NCI-H1417 treated with DMSO at 0.1 percent for 48 hours (cell line): ENCODE measurements at regions not wholly inside any gene's neighbourhood (a gene's known extent, or its start where the extent isn't known, plus 50 kb on each side); places are given as distances from the start of the nearest gene placed in this dataset.

Experiments
- DNase-seq: peaks from one replicate; lab custom pipeline; 2025; lab: John Stamatoyannopoulos, UW

DNA sequence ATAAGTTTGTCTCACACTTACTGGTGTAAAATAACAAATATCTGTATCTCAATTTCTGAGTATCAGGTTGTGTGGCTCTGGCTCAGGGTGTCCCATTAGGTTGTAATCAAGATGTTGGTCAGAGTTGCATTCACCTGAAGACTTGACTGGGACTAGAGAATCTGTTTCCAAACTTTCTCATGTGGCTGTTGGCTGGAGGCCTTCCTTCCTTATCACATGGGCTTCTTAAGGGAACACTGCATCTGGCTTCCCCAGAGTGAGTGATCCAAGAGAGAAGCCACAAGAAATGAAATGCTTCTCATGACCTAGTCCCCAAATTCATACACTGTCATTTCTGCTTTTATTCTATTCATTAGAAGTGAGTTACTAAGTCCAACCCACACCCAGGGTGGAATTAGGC, 568.4 kb upstream of the CAMK1G start:
- no peak for DNase-seq

DNA sequence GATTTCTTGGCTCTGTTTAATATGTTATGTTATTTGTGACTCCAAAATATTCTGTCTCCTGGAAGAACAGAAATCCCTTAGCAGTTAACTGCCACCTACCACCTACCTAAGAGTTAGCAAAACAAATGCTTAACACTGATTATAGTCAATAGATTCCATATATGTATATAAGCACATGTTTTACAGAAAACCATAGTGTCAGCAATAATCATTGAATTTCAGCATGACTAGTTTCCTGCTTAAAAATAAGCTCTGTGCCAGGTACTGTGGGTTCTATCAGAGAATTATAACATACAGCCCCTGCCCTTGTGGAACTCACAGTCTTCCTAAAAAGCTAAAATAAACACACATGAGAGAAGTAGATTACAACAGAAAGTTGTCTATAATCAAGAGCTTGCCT, 561.9 kb upstream of the CAMK1G start:
- no peak for DNase-seq

DNA sequence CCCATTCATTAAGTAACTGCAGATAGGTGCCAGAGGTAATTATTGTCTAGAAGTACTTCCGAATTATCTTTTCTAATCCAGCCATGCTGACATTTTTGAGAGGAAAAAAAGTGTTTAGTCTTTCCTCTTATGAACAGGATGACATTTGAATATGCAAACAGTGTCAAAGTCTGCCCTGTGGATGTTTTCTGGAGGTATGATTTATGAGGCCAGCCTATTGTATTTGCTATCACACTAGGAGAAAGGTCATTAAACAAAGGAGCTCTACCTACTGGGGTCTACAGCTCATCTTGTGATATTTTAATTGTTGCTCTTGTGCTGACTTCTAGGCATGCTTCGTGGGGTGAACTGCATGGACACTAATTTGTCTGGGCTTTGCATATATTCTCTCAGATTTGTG, 559.7 kb upstream of the CAMK1G start:
- no peak for DNase-seq

DNA sequence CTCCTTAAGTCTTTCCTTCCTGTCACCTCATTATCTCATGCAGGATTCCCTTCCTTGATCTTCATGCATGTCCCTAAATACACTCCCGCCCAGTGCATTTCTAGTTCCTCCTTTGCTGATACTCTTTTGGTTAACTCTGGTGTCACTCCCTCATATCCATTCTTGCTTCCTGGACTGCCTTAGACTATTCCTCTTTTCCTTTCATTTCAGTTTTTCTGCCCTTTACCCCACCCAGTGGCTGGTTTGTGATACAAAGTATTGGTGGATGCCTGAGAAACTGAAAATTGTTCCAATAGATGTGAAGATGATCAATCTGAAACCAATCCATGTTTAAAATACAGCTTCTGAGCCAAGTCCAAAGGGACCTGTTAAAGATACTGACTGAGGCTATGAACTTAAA, 553.8 kb upstream of the CAMK1G start:
- no peak for DNase-seq

DNA sequence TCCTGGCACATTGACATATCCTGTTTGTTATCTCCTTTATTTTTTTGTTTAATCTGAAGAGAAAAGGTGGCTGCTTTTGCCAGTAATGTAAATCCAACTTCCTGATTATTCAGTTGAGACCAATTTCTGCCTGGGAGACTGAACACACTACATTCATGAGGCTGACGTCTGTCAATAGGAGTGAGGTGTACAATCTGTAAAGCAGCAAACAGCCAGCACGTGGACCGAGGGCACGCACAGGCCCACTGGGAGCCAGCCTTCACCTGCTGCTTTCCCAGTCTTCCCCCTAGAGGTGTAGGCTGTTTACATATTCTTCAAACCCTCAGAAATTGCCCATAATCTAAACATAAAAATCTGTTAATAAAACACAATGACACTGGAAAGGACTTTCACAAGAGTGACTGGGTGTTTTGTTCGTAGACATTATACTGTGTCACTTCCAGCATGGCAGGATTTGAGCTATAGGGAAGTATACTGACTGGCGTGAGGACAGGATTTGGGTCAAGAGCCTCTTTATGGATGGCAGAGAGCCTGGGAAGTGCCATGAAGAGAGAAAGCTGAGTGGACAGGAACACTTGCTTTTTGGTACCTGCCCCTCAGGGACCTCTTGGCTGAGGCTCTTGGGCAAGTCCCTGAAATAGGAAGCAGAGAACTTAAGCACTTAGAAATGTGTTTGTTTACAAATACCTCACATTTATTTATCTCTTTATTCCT, 552.9 kb upstream of the CAMK1G start:
- DNase-seq = no peak

DNA sequence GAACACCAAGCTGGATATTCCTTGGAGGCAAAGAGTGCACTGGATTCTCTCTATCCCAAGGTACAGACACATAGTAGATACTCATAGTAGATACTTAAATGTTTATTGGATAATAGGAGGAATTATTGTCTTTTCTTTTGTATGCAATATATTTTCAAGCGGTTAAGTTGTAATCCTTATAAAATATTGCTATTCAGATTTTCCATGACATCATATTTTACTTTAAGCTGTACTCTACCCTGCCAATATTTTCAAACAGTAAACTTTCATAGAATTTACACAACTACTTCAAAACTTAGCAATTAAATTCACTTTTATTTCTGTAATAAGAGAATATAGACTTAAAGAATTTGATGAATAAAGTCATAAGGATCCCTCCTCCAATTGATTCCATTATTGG, 546.5 kb upstream of the CAMK1G start:
- no peak for DNase-seq

DNA sequence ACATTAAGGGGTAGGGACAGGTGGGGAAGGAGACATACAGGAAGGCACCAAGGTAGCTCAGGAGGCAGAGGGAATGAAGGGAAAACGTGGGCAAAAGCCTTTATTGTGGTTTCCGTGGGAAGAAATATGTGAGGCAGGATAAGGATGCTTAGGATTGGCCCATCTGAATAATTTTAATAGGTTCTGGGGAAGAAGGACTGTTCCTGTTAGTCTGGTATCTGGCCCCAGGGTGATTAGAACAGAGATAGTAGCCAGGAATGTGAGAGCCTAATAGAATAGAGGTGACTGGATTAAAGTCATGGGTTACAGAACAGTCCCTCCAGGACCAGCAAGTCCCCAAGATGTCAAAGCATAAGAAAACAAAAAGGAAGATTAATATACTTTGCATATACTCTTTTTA, 545.2 kb upstream of the CAMK1G start:
- no peak for DNase-seq

DNA sequence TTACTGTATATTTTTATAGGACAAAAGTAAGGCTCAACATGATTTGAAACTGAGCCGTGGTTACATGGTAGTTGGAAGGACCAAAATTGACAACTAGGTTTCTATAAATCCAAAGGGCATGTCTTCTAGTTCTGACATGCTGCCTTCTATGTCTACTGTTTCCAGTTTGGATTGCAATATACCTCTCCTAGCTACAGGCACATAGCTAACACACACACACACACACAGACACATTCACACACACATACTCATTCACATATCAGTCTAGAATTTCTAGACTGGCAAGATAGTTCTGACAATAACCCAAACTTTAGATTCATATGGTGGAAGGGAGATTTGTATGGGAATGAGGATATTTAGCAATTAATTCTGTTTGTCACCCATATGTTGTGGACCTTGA, 544.8 kb upstream of the CAMK1G start:
- DNase-seq = no peak

DNA sequence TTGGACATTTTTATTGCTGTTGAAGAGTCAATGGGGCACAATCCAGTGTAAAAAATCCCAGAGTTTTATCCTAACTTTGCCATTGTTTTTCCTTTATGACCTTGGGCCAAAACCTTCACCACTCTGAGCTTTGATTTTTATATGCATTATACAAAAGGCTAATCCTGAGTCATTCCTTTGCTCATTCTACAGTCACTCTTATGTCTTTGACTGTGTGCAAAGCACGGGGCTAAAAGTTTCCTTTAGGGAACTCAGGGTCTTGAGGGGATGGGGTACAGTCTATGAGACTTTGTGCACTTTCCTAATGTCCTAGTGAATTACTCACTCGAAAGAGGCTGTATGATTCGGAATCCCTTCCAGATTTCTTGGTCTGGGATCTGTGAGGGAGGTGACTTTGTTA, 543.2 kb upstream of the CAMK1G start:
- DNase-seq = no peak

DNA sequence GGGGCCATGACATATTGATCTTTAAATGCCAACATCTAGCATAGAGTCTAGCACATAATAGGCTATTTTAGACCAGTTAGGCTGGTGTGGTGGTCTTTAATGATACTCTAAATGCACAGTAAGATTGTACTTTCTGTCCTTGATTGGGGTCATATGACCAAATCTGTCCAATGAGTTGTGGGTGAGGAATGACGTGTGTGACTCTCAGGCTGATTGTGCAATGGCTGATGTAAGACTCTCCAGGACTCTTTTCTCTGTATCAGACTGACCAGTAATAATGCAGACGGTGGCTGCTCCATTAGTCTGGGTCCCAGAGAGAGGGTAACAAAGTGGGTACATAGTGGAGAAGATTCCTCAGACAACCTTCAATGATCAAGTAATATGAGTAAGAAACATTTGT, 541.6 kb upstream of the CAMK1G start:
- DNase-seq = no peak

DNA sequence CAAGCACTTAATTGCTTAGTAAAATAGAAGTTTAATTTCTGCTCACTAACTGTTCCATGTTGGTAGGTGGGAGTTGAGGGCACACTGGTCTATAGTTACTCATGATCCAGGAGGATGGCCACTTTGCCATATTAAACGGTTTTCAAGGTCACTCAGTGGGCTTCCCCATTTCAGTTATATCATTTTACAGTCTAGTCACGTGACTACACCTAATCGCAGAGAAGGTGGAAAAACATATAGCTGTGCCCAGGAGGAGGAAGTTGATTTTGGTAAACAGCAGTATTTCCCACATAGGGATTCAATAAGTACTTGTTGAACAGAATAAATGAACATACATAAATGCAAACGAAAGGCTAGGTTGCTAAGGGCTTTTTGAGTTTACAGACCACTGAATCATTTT, 541.1 kb upstream of the CAMK1G start:
- DNase-seq = no peak

DNA sequence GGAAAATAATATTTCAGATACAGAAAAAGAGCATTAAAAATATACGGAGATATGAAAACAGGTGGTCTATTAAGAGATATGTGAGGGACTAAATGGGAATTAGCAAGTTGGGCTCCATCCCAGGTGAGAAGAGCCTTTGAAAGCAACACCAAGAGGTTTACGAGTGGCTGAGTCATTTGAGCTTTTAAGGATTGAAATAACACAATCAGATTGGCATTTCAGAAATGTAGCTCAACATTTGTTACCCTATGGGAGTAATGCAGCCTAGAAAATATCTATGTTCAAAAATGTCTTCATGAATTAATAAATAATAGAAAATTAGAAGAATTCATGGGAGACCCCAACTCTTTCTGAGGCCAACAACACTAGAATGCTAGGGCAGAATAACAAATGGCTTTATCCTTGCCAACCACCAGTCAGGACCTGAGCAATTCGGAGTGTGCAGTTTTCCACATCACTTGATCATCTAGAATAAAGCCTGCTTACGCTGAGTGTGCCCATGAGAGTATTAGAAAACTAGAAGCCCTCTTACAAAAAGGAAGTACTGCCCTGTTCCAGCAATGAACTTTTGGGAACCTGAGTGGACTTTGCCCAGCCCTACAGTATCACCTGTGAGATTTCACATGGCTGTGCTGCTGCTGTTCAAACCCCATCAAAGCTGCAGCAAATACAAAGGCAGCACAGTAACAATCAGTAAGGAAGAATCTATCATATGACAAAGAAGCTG, 538.0 kb upstream of the CAMK1G start:
- no peak for DNase-seq

DNA sequence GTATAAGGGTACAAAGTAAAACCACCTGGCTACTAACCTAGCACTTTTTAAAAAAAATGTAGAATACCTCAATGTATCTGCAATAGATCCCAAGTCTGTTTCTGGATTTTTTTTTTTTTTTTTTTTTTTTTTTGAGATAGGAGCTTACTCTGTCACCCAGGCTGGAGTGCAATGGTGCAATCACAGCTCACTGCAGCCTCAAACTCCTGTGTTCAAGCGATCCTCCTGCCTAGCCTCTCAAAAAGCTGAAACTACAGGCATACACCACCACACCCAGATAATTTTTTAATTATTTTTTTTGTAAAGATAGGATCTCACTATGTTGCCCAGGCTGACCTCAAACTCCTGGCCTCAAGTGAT, 537.5 kb upstream of the CAMK1G start:
- DNase-seq = no peak

DNA sequence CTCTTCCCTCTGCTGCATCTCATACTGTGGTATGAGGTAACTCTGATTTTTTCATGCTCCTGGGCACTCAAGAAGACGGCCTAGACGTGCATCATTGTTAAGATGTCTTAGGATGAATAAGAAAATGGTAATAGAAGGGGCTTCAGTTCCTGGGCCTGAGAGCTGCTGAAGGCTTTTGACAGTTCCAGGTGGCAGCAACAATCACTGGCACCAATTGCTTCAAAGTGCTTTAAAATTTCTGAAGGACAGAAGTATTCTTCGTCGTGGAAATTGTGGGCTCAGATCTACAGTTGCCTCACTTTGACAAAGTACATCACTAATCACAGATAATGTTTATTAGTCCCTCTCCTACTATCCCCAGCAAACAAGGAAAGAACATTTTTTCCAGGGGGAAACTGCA, 536.6 kb upstream of the CAMK1G start:
- DNase-seq = no peak

DNA sequence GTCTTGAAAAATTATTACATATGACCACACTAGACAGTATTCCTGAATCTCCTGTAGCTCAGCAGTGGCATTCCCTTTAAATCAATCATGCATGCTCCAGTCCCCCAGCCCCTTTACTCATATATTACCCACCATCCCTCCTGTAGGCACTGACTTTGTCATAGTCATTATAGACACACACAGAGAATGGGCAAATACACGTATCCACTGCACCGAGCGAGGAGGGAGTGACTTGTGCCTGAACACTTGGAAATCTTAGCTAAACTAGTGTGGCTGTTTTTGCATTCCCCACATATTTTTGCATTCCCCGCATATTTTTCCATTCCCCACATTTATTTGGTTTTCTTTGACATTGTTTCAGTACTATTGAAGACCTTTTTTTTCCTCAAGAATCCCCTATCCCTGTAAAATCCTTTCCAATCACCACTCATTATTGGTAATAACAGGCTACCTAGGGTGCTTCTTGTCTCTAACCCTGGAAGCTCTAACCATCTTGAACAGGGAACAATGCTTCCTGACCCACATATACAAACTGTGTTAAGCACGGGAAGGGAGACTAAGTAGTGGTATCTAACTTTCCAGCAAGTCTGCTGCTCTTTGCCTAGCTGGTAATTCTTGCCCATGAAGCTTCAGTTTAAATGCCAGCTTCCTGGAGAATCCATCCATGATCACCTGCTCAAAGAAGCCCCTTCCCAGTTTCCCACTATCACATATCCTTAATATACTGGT, 534.4 kb upstream of the CAMK1G start:
- DNase-seq = no peak

DNA sequence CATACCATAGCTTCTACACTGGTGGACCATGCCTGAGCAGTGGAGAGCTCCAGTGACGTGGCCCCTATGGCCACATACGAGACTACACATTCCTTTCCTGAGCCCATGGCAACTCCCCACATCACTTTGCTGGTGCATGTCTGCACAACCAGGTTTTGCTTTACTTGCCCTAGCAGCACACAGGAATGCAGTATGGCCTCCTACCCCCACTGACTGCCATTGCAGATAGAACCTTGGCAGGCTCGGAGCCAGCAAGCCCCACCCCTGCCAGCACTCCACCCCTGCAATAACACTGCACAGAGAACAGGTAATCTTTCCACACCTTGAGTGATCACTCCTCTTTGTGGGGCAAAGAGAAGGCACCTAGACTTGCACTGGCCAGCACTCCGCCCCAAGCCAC, 531.9 kb upstream of the CAMK1G start:
- no peak for DNase-seq

DNA sequence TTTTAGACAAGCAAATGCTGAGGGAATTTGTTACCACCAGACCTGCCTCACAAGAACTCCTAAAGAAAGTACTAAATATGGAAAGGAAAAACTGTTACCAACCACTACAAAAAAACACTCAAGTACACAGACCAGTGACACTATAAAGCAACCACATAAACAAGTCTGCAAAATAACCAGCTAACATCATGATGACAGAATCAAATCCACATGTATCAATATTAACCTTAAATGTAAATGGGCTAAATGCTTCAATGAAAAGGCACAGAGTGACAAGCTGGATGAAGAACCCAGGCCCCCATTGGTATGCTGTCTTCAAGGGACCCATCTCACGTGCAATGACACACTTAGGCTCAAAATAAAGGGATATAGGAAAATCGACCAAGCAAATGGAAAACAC, 529.9 kb upstream of the CAMK1G start:
- no peak for DNase-seq

DNA sequence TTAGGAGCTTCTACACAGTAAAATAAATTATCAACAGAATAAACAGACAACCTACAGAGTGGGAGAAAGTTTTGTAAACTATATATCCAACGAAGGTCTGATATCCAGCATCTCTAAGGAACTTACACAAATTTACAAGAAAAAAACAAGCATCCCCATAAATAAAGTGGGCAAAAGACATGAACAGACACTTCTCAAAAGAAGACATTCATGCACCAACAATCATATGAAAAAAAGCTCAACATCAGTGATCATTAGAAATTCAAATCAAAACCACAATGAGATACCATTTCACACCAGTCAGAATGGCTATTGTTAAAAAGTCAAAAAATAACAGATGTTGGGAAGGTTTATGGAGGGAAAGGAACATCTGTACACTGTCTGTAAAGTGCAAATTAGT, 526.4 kb upstream of the CAMK1G start:
- DNase-seq = no peak

DNA sequence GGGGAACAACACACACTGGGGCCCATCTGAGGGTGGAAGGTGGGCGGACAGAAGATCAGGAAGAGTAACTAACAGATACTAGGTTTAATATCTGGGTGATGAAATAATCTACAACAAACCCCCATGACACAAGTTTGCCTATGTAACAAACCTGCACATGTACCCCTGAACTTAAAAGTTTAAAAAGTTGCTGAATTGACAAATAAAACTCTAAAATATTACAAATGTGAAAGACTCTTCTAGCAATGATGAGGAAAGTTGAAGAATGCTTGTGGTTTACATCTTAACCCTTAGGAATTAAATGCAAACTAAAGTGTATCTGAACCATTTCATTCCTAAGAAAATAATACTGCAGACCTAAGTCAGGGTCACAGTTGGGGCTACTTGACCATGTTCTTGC, 525.6 kb upstream of the CAMK1G start:
- no peak for DNase-seq

DNA sequence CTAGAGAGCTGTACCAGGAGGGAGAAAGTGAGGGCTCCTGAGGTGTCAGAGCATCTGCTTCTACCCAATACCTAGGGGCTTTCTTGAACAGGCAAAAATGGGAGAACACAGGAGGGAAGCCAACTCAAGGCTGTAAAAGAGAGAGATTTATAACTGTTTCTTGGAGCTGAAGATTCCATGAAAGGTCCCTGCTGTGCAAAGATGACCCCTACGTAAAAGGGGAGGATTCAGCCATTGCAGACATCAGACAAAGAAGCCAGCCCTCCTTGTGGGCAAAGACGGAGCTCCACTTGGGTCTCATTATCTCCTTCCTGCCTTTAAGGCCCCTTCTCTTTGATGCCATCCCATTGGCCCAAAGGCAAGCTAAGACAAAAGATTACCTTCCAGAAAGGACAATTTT, 524.1 kb upstream of the CAMK1G start:
- no peak for DNase-seq

DNA sequence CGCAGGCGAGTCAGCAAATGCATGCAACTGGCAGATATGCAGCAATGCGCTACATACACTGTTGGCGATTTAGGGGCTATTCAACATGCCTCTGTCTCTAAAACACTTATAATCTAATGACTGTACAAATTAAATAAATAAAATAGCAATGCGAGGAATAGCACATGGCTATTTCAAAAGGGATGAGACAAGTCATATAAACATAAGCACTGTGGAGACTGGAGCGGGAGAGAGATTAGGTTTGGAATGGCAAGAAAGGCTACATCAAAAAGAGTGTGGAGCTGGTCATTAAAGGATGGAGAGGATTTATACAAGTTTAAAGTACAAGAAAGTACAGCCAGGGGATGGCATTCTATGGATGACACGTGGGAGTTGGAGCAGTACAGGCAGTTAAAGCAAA, 523.5 kb upstream of the CAMK1G start:
- no peak for DNase-seq

DNA sequence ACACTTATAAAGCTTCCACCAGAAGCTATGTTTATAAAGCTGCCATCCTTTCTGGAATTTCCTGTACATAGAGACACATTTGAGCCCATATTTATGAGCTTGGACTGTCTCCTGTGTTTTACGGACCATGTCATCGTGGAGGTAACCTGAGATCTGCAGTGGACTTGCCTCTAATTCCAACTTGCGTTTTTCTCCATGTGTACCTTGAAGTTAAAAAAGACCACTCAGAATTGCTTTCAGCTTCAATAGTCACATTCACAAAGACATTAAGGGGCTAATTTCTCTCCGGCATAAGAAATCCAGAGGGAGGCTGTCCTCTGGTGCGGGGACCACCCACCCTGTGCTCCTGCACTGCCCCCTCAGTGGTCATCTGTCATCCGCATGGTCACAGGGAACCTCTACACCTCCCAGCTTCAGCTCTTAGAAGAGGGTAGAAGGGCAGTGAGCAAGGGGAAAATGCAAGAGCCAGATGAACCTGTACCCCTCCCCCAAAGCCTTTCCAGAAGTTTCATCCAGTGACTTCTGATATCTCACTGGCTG, 521.4 kb upstream of the CAMK1G start:
- DNase-seq = no peak

DNA sequence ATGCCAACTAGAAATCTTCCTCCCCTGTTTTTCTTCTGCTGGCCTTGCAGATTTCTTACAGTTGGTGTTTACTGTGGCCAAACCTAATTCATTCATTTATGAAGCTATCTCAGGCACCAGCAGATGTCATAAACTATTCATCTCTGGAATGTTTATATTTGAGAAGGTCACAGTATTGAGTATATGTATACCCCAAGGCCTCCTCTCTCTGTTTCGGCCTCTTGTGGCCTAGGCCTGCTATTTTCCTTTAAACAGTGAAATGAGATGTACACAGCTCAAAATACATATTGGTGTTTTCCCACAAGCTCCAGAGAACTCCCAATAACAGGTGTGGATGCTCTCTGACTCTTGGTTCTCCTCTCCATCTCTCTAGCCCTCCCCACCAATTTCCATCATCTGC, 520.7 kb upstream of the CAMK1G start:
- no peak for DNase-seq
